ENCODE measurements at regions not wholly inside any gene's neighbourhood (a gene's known extent, or its start where the extent isn't known, plus 50 kb on each side); places are given as distances from the start of the nearest gene placed in this dataset.

DNA sequence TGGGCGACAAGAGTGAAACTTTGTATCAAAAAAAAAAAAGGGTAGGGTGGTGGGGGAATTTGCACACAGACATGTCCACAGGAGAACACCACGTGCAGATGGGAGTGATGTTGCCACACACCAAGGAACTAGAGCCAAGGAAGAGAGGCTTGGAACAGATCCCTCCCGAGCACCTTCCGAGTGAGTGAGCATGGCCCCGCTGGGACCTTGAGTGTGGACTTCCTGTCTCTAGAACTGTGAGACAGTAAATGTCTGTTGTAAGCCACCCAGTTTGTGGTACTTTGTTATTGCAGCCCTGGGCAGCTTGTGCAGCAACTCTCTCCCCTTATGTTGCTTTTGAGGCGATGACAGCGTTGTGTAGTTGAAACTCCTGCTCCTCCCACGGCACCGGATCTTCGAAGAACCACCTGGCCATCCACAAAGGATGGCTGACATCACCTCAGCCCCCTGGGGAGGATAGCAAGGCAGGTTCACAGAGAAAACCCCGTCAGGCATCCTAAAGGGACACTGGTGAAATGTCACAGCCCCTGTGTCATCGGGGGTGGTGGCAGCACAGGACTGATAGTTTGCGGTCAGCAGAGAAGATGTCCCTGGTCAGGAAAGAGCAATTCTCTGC lies 54.7 kb upstream of the PLEKHG3 start:
- no peak for TF ChIP-seq POLR2A (IDR thresholded peaks at IDR 0.05)
- TF ChIP-seq, protein P1, sequence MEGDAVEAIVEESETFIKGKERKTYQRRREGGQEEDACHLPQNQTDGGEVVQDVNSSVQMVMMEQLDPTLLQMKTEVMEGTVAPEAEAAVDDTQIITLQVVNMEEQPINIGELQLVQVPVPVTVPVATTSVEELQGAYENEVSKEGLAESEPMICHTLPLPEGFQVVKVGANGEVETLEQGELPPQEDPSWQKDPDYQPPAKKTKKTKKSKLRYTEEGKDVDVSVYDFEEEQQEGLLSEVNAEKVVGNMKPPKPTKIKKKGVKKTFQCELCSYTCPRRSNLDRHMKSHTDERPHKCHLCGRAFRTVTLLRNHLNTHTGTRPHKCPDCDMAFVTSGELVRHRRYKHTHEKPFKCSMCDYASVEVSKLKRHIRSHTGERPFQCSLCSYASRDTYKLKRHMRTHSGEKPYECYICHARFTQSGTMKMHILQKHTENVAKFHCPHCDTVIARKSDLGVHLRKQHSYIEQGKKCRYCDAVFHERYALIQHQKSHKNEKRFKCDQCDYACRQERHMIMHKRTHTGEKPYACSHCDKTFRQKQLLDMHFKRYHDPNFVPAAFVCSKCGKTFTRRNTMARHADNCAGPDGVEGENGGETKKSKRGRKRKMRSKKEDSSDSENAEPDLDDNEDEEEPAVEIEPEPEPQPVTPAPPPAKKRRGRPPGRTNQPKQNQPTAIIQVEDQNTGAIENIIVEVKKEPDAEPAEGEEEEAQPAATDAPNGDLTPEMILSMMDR (IDR thresholded peaks at IDR 0.05) = no peak

Data from upper lobe of left lung (tissue), 4 donors.